WTC11 (cell line): ENCODE measurements at regions not wholly inside any gene's neighbourhood (a gene's known extent, or its start where the extent isn't known, plus 50 kb on each side); places are given as distances from the start of the nearest gene placed in this dataset.

Experiments
- ATAC-seq: fragments of 200-7000 bp; cut with Tn5 transposase; 2 replicates; pipeline ENCODE4 v1.10.0; 2021; ENCODE audit warnings: mild to moderate bottlenecking, moderate library complexity
- CTCF ChIA-PET: fragments of 300-600 bp; sonication (Branson Sonifier 250); formaldehyde crosslinking; loops from one replicate; lab custom pipeline; 2021; ENCODE audit warnings: antibody characterized with exemption; lab: Charles Lee
- POLR2A ChIA-PET: fragments of 350-600 bp; sonication (Branson Sonifier 250); formaldehyde crosslinking; loops from one replicate; lab custom pipeline; 2021; ENCODE audit warnings: antibody characterized with exemption; lab: Charles Lee
- DNase-seq: peaks from one replicate; pipeline ENCODE4 v3.0.0; 2021; ENCODE audit warnings: low spot score
- H3K27ac Mint-ChIP-seq: 2 replicates; pipeline ENCODE4 v1.8.0; 2021; ENCODE audit warnings: mixed read lengths
- H3K27me3 Mint-ChIP-seq: 2 replicates; pipeline ENCODE4 v1.8.0; 2021; ENCODE audit warnings: low read depth, mild to moderate bottlenecking, moderate library complexity, mixed read lengths
- H3K36me3 Mint-ChIP-seq: 2 replicates; pipeline ENCODE4 v1.8.0; 2021; ENCODE audit warnings: mixed read lengths
- H3K4me1 Mint-ChIP-seq: 2 replicates; pipeline ENCODE4 v1.8.0; 2022; ENCODE audit warnings: mixed read lengths
- H3K4me3 Mint-ChIP-seq: 2 replicates; pipeline ENCODE4 v1.8.0; 2021; ENCODE audit warnings: mild to moderate bottlenecking, moderate library complexity, mixed read lengths
- H3K9me3 Mint-ChIP-seq: 2 replicates; pipeline ENCODE4 v1.8.0; 2021; ENCODE audit warnings: mixed read lengths
- AFF4 ChIP-seq: sonication (generic); formaldehyde crosslinking; IDR thresholded peaks from 2 replicates; pipeline ENCODE4 v1.8.1; 2023; ENCODE audit warnings: mild to moderate bottlenecking, missing genetic modification reagents, borderline replicate concordance
- CREB1 ChIP-seq: sonication (generic); formaldehyde crosslinking; IDR thresholded peaks from 2 replicates; pipeline ENCODE4 v1.8.0; 2023; ENCODE audit warnings: mild to moderate bottlenecking, missing genetic modification reagents
- E2F5 ChIP-seq: sonication (generic); formaldehyde crosslinking; IDR thresholded peaks from 2 replicates; pipeline ENCODE4 v1.8.1; 2022; ENCODE audit warnings: mild to moderate bottlenecking, moderate library complexity, missing genetic modification reagents
- EMX1 ChIP-seq: fragments of 250-450 bp; sonication (Bioruptor Pico); IDR thresholded peaks from 2 replicates; pipeline ENCODE4 v1.8.0; 2021; ENCODE audit warnings: mild to moderate bottlenecking
- PREB ChIP-seq: sonication (generic); formaldehyde crosslinking; IDR thresholded peaks from 2 replicates; pipeline ENCODE4 v1.8.1; 2022; ENCODE audit warnings: mild to moderate bottlenecking, missing genetic modification reagents, moderate library complexity, borderline replicate concordance
- SOX15 ChIP-seq: fragments of 250-450 bp; sonication (Bioruptor Pico); IDR thresholded peaks from 2 replicates; pipeline ENCODE4 v1.9.0; 2021; ENCODE audit warnings: mild to moderate bottlenecking
- SP1 ChIP-seq: sonication (generic); formaldehyde crosslinking; conservative IDR thresholded peaks from 2 replicates; pipeline ENCODE4 v1.8.1; 2022; ENCODE audit warnings: missing genetic modification reagents
- TP53 ChIP-seq: sonication (generic); formaldehyde crosslinking; IDR thresholded peaks from 2 replicates; pipeline ENCODE4 v1.8.1; 2023; ENCODE audit warnings: mild to moderate bottlenecking, missing genetic modification reagents
- ZNF138 ChIP-seq: sonication (generic); formaldehyde crosslinking; conservative IDR thresholded peaks from 2 replicates; pipeline ENCODE4 v1.8.1; 2022; ENCODE audit warnings: mild to moderate bottlenecking, moderate library complexity, missing genetic modification reagents
- ZNF263 ChIP-seq: sonication (generic); formaldehyde crosslinking; IDR thresholded peaks from 2 replicates; pipeline ENCODE4 v1.8.1; 2022; ENCODE audit warnings: low read depth, mild to moderate bottlenecking, moderate library complexity, missing genetic modification reagents
- ZNF512 ChIP-seq: sonication (generic); formaldehyde crosslinking; IDR thresholded peaks from 2 replicates; pipeline ENCODE4 v1.8.1; 2022; ENCODE audit warnings: missing genetic modification reagents, borderline replicate concordance
- TF ChIP-seq, protein P1 (sequence below): fragments of 250-450 bp; sonication (Bioruptor Pico); IDR thresholded peaks from 2 replicates; pipeline ENCODE4 v1.9.0; 2021; ENCODE audit warnings: moderate library complexity, mild to moderate bottlenecking, inconsistent platforms, borderline replicate concordance
- TF ChIP-seq, protein P2 (sequence below): sonication (generic); formaldehyde crosslinking; IDR thresholded peaks from 2 replicates; pipeline ENCODE4 v1.8.0; 2022; ENCODE audit warnings: mild to moderate bottlenecking, missing genetic modification reagents
- TF ChIP-seq, protein P3 (sequence below): fragments of 200-600 bp; IDR thresholded peaks from 2 replicates; pipeline ENCODE4 v1.8.0; 2022; ENCODE audit warnings: antibody characterized with exemption
- TF ChIP-seq, protein P4 (sequence below): fragments of 250-450 bp; sonication (Bioruptor Pico); IDR thresholded peaks from 2 replicates; pipeline ENCODE4 v1.8.0; 2021; ENCODE audit warnings: mild to moderate bottlenecking

DNA sequence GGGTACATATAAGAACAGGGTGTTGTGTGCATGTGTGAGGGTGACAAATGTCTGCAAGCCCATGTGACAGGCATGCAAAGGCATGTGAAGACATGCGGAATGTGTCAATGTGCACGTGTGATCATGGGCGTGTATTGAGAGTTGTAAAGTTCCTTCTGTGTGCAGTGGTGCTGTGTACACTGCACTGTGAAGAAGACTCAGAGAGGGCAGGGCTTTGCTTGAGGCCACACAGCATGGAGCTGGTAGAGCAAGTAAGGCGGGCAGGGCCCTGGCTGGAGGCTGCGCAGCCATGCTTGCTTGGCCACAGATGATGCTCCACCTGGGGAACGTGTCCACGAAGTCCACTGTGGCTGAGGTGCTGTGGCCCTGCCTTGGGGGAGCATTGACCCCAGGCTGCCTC lies 66.8 kb downstream of the PTPRS start:
- H3K27ac Mint-ChIP-seq, result no peak overlapping the region
- no peaks in the 10 kb centered on the region for H3K9me3 Mint-ChIP-seq
- no peak for ATAC-seq
- no peaks in the 10 kb centered on the region for H3K4me1 Mint-ChIP-seq
- TF ChIP-seq EMX1 (no peak), ZNF512 (CRISPR knock-in tag) (no peak), ZNF263 (no peak), CREB1 (no peak), PREB (CRISPR knock-in tag) (no peak)
- TF ChIP-seq, protein P1, sequence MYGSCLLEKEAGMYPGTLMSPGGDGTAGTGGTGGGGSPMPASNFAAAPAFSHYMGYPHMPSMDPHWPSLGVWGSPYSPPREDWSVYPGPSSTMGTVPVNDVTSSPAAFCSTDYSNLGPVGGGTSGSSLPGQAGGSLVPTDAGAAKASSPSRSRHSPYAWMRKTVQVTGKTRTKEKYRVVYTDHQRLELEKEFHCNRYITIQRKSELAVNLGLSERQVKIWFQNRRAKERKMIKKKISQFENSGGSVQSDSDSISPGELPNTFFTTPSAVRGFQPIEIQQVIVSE, result no peak
- TF ChIP-seq, protein P2, sequence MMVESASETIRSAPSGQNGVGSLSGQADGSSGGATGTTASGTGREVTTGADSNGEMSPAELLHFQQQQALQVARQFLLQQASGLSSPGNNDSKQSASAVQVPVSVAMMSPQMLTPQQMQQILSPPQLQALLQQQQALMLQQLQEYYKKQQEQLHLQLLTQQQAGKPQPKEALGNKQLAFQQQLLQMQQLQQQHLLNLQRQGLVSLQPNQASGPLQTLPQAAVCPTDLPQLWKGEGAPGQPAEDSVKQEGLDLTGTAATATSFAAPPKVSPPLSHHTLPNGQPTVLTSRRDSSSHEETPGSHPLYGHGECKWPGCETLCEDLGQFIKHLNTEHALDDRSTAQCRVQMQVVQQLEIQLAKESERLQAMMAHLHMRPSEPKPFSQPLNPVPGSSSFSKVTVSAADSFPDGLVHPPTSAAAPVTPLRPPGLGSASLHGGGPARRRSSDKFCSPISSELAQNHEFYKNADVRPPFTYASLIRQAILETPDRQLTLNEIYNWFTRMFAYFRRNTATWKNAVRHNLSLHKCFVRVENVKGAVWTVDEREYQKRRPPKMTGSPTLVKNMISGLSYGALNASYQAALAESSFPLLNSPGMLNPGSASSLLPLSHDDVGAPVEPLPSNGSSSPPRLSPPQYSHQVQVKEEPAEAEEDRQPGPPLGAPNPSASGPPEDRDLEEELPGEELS (CRISPR knock-in tag), result no peak
- TF ChIP-seq, all 79 proteins: peak for 0
- Mint-ChIP-seq H3K36me3 (peaks cover 19% of the 10 kb centered on the region), H3K4me3 (no peak overlapping the region), H3K27me3 (no peaks in the 10 kb centered on the region)
- POLR2A ChIA-PET, result no interaction called here
- no peak for DNase-seq
- CTCF ChIA-PET, result no interaction called here

GRCh38 chr19:5271145-5271544 lies 69.5 kb downstream of the PTPRS start:
- TF ChIP-seq E2F5 (CRISPR knock-in tag) (no peak), ZNF138 (CRISPR knock-in tag) (no peak), SP1 (CRISPR knock-in tag) (no peak), TP53 (CRISPR knock-in tag) (no peak), AFF4 (CRISPR knock-in tag) (no peak), EMX1 (no peak), SOX15 (CRISPR knock-in tag) (no peak)
- TF ChIP-seq, protein P3, sequence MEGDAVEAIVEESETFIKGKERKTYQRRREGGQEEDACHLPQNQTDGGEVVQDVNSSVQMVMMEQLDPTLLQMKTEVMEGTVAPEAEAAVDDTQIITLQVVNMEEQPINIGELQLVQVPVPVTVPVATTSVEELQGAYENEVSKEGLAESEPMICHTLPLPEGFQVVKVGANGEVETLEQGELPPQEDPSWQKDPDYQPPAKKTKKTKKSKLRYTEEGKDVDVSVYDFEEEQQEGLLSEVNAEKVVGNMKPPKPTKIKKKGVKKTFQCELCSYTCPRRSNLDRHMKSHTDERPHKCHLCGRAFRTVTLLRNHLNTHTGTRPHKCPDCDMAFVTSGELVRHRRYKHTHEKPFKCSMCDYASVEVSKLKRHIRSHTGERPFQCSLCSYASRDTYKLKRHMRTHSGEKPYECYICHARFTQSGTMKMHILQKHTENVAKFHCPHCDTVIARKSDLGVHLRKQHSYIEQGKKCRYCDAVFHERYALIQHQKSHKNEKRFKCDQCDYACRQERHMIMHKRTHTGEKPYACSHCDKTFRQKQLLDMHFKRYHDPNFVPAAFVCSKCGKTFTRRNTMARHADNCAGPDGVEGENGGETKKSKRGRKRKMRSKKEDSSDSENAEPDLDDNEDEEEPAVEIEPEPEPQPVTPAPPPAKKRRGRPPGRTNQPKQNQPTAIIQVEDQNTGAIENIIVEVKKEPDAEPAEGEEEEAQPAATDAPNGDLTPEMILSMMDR, result 0 out of 2 replicates have a peak, but pooled peaks have one; percentile 3
- TF ChIP-seq, protein P4, sequence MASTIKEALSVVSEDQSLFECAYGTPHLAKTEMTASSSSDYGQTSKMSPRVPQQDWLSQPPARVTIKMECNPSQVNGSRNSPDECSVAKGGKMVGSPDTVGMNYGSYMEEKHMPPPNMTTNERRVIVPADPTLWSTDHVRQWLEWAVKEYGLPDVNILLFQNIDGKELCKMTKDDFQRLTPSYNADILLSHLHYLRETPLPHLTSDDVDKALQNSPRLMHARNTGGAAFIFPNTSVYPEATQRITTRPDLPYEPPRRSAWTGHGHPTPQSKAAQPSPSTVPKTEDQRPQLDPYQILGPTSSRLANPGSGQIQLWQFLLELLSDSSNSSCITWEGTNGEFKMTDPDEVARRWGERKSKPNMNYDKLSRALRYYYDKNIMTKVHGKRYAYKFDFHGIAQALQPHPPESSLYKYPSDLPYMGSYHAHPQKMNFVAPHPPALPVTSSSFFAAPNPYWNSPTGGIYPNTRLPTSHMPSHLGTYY (CRISPR knock-in tag), result no peak
- ATAC-seq (peak; percentile 68), DNase-seq (no peak)
- H3K4me1 Mint-ChIP-seq, result no peaks in the 10 kb centered on the region
- no peaks in the 10 kb centered on the region; the same call in 1 of the 2 replicates for H3K27me3 Mint-ChIP-seq
- peaks cover 19% of the 10 kb centered on the region for H3K36me3 Mint-ChIP-seq
- H3K9me3 Mint-ChIP-seq, result no peaks in the 10 kb centered on the region
- CTCF ChIA-PET, result interaction anchor here (0.6 to 0.8 kb wide), 3 partner anchors 21 to 78 kb away, joined by 3 to 6 read pairs (median 4); no protein-coding TSS in a partner anchor
- H3K27ac Mint-ChIP-seq, result peak overlapping the region; percentile 36; the same call in 1 of the 2 replicates
- H3K4me3 Mint-ChIP-seq, result no peak overlapping the region
- POLR2A ChIA-PET, result no interaction called here
